DMS79 treated with DMSO at 0.1 percent for 48 hours (cell line): ENCODE measurements at regions not wholly inside any gene's neighbourhood (a gene's known extent, or its start where the extent isn't known, plus 50 kb on each side); places are given as distances from the start of the nearest gene placed in this dataset.
A peak's percentile ranks its signal among the peaks of the same experiment; 100 is the strongest.
"Not testable (repeated sequence)": the region's sequence is repeated elsewhere in the genome, so short reads cannot be mapped to it uniquely, and the experiment has no call there.

Experiments used
- DNase-seq: peaks from one replicate; lab custom pipeline; 2025; lab: John Stamatoyannopoulos, UW

DNA sequence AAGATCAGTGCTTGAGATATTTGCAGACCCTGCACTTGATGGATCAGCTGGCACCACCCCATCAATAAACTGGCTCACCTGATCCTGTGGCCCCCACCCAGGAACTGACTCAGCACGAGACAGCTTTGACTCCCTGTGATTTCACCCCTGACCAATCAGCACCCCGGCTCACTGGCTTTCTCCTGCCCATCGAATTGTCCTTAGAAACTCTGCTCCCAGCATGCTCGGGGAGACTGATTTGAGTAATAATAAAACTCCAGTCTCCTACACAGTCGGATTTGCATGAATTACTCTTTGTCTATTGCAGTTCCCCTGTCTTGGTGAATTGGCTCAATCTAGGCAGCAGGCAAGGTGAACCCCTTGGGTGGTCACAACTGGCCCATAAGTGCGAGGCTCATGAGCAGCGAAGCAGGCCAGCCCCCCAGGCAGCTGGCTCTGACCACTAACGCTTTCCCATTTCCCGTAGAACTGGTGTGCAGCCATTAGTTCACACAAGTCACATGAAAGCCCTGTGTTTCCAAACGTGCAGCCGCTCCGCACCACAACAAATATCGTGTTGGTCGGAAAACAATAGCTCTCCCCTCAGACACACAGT, 79.6 kb downstream of the RSPH3 start:
- DNase-seq = no peak

DNA sequence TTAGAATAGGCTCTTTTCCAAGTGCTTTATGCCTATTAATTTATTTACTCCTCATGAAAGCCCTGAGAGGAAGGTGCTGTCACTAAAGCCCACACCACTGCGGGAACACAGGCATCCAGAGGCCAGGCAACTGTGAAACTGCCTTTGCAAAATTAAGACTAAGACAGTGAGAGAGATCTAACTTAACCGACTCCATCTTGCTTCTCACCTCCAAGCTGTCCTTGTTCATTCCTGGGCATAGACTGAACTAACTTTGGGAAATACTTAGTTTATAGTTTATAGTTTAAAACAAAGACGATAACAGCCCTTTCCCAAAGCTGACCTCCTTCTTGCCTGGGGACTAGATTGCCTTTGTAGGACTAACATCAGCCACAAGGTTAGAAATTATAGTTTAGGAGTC, 80.1 kb downstream of the RSPH3 start:
- no peak for DNase-seq

DNA sequence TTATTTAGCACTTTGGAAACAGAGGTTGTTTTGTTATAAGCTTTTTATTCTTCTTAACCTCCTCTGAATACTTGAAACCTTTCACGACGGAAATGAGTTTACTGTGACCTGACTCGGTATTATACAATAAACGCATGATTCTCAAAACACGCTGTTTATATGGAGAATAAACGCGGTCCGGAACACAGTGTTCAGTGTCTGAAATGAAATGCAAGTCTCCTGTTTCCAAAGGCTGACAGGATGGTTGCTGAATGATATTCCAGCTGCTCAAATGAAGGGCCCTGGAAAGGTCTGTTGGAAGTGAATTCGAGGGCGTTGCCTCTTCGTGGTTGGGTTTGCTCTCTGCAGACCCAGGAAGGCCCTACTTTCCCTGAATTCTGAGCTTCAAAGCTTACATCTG, 83.4 kb downstream of the RSPH3 start:
- no peak for DNase-seq

DNA sequence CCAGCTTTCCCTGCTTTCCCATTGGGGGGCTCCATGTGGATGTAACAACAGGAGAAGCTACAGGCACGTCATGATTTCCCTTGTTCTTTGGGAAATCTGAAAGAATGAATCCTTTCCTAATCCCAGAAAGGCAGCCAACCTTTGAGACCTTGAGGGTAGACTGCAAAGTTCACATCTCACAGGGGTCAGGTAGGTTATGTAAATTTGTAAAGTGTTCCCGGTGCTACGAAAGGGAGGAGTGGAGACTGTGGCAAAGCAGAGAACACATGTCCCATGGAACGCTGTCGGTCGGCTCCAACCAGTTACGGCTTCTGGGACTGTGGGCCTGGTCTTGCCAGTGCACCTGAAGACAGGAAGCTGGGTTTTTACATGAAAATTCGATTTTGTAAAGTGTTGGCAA, 85.1 kb downstream of the RSPH3 start:
- DNase-seq = no peak

DNA sequence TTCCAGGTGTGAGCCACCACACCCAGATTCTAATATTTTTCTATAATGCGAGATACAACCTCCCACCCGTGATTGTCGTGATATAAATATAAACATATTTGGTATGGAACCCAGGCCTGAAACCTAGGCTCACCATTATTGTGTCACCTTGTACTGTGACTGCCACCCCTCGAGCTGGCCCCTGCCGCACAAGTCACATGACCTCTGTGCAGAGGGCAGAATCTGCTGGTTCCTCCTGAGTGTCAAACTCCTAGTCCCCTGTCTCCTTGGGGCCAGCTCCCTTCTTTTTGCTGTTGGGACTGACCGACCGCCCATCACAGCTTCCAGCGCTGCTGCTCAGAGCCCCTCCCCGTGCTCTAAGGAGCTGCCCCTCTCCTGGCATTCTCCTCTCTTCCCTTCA, 86.4 kb downstream of the RSPH3 start:
- no peak for DNase-seq

DNA sequence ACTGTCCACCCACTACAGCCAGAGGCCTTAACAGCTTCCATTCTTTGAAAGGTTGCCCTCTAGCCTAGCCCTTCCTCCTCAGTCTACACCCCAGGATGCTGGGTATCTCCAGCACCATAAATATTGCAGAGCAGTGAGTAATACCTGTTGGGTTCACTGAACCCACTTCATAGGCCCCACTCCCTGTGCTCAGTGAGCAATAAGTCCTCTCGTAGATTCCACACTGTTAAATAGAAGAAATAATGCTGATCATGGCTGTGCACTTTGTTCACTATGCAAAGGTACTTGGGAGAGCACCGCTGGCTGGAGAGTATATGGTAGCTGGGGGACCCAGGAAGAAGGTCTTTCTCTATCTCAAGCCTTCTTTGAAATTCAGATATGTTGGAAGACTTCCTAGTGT, 87.3 kb downstream of the RSPH3 start:
- DNase-seq = no peak

DNA sequence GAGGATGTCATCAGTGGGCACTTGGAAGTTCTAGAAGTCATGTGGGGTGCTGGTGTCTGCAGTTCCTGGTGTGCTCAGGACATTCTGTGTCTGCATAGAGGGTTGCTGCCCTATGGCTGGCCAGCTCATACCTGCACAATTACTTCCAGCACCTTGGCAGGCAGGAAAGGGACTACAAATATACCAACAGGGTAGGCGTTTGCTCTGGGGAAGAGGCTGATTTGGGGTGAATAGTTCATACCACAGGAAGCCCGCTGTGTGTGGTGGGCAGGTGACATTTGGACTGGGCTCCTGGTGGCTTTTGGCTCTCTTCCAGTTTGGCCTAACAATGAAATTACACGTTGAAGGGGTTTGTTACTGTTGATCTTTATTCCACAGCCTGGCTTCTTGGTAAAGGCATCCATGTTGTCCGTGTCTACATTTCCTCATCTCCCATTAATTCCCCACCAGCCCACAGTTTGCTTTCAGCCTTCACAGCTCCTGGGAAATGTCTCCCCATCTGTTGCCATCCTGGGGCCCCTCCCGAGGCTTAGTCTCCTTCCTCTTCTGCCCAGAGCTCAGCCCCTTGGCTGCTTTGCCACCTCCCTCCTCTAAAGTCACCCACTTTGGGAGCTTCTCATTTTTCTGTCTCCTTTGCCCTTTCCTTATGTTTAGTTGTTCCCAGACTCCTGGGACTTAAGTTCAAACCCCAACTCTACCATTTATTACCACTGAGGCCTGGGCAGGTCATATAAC, 88.1 kb downstream of the RSPH3 start:
- peak; percentile 13 for DNase-seq

DNA sequence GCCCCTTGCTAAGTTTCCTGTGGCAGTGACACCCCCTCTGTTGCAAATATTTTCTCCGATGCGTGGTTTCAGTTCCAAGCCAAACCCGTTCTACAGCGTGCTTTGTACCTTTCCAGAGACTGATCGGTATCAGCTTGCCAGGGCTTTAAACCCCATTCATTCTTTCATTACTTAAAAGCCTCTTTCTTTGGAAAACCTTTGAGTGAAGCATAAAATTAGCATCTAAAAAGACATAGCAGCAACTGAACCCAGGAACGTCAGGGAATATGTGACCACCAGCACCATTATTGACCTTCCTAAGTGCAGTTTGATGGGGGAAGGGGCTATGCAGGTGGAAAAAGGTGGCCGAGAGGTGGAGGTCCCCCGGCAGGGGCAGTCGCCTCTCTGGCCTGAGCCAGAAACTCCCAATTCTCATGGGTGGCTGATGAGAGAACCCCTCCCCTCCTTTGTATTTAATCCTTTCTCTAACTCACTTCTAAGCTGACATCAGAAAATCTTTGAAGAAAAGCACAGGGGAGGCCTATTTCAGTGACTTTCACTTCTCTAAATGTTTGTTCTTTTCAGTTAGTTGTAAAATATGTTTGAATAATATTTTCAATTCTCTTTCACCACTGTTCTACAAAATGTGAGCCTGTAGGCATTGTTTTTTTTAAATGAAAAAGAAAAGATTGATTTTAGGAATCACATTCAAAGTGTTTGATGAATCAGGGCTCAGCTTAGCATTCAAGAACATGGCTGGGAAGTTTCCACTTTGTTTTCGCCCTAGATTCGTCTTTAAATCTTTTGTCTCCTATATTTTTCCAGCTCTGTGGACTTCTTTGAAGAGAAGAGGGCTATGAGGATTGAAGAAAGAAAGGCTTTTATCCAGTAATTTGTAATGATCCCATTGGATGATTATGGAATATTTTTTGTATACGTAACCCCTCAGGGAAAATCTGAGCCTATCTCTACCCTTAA, 89.2 kb downstream of the RSPH3 start:
- peak; percentile 42 for DNase-seq

DNA sequence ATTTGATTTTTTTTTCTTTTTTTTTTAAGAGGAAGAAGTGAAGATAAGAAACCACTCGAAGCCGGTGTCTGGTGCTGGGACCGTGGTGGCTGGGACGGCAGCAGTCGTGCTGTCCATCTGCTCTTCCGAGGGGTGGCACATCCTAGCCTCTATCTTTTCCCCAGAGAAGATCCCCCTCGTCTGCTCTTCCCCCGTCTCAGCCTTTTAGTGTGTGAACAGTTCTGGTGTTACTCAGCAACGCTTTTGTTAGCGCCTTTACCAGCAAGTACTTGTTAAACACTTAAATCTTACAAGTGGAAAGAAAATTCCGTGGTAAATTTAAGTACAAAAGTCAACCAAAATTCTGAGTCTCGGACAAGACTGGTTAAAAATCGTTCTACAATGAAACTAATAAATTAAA, 90.1 kb downstream of the RSPH3 start:
- DNase-seq = peak; percentile 47

DNA sequence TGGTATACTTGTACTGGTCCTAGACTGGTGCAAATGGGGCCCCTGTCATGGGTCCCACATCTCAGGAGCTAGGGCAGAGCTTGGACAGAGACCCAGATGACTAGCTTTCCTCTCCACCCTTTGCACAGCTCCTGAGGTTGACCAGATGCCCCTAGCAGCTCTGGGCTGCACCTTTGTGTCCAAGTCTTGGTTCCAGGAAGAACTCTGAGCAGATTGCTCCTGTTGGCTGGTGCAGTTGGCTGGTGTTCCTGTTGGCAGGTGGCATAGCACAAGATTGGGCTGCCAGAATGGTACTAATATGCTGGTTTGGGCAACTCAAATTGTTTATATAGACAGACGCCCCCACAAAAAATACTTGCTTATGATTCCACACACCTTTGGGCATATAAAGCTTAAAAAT, 89.4 kb upstream of the EZR start:
- DNase-seq = no peak

DNA sequence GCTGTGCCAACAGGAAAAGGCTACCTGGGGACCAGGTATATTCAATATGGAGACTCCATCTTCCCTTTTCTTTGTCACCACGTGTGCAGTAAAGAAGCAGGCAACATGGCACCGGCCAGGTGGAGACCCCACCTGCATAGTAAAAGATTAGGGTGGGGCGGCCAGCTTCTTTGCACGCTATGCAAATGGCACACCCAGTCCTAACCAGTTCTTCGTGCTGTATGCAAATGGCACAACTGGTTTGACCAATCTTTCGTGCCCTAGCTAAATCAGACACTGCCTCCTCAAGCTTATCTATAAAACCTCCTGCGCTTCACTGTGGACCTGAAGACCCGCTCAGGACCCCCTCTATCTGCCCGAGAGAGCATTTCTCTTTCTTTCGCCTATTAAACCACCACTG, 88.8 kb upstream of the EZR start:
- DNase-seq = no peak

DNA sequence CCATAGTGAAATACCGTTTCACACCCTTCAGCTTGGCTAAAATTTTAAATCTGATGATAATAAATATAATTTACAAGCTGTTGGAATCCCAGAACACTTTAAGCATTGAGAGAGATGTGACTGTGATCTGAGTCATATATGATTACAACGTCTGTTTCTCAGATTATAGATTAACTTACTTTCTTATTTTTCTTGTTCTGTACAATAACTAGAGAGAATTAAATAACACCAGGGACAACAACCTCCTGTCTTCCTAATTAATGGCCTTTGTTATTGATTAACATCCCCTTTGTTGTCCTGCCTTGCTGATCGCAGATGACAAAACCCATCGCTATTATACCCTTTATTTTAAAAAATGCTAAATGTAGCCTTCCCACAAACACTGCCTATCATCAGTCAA, 87.8 kb upstream of the EZR start:
- DNase-seq = no peak

DNA sequence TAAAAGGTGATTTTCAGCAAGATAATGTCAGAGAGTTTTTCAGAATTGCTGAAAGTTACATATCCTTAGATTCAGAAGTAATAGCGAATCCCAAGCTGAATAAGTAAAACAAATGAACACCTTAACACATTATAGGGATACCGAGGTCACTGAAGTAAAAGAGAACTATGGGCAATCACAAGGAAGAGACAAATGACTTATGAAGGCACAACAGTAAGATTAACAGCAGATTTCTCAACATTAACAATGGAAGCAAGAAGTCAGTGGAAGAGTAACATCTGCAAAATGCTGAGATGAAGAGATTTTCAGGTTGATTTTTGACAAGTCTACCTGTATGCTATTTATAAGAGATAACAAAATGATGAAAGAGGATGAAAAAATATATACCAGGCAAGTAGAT, 86.1 kb upstream of the EZR start:
- no peak for DNase-seq

DNA sequence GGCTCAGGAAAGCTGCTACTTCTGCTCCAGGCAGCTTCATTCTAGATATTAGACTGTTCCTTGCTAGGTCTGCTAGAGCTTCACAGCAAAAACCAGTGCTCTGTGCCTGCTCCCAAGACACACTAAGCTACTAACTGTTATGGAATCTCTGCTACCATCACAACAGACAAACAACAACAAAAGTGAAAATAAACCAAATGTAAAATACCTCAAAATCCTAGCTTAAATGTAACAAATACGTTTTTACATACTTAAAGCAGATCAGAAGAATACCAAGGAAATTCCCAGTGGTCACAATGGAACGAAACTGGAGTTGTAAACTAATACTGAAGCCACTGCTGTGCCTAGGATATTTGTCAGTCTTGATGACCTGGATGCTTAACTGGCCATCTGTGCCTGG, 84.6 kb upstream of the EZR start:
- no peak for DNase-seq

DNA sequence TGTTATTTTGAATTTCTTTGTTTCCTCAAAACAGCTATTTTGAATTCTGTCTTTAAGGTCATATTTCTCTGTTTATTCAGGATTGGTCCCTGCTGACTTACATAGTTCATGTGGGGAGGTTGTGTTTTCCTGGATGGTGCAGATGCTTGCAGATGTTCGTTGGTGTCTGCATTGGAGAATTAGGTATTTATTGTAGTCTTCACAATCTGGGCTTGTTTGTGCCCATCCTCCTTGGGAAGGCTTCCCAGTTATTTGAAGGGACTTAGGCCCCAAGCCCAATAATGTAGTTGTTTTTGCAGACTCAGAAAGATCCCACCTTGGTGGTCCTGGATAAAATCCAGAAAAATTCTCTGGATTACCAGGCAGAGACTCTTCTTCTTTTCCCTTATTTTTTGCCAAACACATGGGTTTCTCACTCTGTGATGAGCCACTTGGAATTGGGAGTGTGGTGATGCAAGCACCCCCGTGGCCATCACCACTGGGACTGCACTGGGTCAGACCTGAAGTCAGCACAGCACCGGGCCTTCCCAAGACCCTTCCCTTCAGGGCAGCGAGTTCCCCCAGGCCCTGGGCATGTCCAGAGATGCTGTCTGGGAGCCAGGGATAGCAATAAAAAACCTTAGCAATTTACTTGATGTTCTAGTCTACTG, 81.6 kb upstream of the EZR start:
- DNase-seq = no peak

DNA sequence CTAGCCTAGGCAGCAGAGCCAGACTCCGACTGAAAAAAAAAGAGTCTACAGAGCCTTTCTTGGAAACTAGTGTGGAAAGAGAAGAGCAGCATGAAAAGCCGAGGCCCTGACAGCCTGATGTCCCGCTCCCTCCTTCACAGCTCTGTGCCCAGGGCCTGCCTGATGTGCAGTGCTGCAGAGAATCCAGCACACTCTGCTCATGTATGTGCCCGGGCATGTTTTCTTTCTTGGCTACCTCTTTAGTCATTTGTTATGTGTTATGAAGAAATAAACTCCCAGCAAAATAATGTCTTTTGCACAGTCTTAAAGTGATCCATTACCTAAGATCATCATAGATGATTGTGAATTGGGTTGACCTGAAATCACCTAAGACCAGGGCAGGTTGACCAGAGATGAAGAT, 78.1 kb upstream of the EZR start:
- no peak for DNase-seq

DNA sequence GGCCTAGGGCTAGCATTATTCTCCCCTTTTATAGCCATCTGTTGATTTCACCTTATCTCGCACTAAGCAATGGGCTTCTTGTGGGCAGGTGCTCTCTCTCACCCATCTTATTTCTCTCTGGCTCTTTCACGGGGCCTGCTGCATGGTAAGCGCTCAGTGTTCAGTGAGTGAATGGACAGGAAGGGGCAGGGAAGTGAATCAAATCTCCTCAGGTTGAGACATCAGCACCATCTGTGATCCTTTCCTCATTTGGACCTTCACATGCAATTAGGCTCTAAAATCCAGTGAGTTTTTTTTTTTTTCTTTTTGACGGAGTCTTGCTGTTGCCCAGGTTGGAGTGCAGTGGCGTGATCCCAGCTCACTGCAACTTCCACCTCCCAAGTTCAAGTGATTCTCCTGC, 76.5 kb upstream of the EZR start:
- no peak for DNase-seq

DNA sequence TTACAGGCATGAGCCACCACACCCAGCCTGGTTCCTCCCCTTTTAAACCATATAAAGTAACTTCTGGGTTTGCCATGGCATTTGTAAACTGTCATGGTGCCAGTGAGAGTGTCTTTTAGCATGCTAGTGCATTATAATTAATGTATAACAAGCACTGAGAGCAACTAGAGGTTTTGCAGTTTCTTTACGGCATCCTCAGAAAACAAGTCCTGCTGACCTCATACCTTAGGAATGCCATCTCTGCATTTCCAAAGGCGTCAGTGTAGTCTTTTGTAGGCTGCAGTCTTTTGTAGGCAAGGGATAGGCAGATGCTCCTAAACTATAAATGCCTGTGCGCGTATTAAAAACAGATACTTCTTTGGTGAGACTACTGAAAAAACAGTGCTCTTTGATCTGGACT, 75.0 kb upstream of the EZR start:
- DNase-seq = no peak

DNA sequence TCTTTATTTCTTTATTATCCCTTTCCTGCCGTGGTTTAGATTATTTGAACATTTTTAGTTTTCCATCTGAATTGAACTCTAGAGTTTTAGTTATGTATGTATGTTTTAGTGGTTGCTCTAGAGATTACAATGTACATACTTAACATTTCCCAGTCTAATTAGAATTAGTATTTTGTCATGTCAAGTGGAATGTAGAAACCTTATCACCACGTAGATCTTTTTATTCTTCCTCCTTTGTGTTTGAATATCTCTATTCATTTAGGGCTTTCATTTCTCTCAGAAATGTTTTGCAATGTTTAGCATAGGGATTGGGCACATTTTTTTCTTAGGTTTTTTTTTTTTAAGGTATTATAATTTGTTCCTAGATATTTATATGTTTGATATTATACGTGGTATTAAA, 73.1 kb upstream of the EZR start:
- DNase-seq = no peak

DNA sequence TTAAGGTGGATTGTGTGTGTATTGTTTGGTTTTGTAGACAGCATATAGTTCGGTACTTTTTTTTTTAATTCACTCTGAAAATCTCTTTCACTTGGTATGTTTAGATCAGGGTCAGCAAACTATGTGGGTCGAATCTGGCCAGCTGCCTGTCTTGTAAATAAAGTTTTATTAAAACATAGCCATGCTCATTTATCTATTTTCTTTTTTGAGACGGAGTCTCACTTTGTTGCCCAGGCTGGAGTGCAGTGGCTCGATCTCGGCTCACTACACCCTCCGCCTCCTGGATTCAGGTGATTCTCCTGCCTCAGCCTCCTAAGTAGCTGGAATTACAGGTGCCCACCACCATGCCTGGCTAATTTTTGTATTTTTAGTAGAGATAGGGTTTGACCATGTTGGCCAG, 72.4 kb upstream of the EZR start:
- not testable (repeated sequence) for DNase-seq

DNA sequence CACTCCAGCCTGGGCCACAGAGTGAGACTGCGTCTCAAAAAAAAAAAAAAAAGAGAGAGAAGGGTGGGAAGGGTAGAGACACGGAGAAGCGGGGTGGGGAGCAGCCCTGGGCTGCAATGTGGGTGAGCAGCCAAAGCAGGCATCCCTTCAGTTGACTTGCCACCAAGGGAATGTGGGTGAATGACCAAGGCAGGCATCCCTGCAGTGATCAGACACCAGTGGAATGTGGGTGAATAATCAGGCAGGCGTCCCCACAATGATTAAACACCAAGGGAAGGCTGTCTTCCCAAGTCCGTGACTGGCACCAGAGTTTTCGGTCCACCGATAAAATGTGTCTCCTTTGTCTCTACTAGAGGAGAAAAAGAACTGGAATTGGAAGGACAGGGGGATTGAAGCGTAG, 69.0 kb upstream of the EZR start:
- DNase-seq = not testable (repeated sequence)

DNA sequence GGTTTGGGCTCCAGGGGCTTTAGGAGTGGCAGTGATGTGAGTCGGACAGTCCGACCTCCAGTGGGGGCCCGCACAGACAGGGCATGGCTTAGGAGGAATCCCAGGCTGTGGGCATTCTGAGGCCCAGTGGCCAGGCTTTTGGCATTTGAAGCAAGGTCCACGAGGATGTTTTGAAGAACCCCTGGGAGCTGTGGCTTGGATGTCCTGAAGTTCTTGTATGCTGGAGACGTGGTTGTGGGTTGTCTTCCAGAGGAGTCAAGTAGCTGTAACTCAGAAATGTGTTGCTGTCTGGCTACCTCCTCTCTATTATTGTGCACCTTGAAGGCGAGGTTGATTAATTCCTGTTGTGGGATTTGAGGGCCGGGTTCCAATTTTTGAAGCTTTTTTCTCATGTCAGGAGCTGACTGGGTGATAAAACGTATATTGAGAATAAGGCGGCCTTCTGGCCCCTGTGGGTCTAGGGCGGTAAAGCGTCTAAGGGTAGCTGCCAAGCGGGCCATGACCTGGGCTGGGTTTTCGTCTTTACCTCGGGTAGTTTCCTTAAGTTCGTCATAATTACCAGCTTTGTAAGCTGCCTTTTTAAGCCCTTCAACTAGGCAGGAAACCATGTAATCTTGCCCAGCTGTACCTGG, 67.3 kb upstream of the EZR start:
- not testable (repeated sequence) for DNase-seq
